ENCODE measurements at regions not wholly inside any gene's neighbourhood (a gene's known extent, or its start where the extent isn't known, plus 50 kb on each side); places are given as distances from the start of the nearest gene placed in this dataset.

- DNase-seq (ENCODE audit: low read depth): no peak
- no peak overlapping the region for H3K4me3 ChIP-seq (ENCODE audit: low read depth, low read length)
Measured at GRCh38 chr5:135210286-135211055, 176.4 kb upstream of the PITX1 start.

DNA sequence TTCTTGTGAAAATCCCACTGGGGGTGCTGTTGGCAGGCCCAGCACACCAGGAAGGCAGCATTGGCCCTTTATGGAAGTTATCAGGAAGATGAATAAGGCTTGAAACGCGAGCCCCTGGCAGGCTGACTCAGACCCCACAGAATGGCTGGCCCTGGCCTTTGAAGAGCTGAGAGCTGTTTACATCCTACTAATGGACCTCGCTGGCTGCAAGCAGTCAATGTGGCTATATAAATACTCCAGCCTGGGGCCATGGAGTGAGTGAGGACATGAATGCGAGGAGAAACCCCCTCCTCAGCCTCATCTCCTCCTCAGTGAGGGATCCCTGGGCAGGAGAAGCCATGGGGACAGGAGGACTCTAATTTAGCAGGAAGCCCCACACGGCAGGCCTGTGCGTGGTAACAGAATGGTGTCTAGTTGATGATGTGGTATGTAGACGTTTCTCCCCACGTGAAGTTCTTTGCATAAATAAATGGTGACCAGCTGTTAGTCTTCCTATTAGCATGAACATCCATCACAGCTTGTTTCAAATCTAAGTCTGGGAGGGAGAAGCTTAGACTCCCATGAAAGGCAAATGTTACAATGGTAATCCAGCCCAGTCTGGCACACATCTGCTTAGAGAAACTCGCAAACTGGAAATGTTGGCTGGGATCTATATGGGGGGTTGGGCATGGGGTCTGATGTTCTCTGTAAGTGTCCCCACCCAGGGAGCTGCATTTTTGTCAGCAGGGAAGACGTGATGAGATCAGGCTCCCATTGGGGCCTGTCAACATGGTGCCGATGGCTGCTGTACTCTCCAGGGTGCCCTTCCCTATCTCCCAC is 175.1 kb upstream of the PITX1 start:
- H3K4me3 ChIP-seq (ENCODE audit: low read depth, low read length): no peak overlapping the region
- peak; percentile 95 for DNase-seq (ENCODE audit: low read depth)

DNA sequence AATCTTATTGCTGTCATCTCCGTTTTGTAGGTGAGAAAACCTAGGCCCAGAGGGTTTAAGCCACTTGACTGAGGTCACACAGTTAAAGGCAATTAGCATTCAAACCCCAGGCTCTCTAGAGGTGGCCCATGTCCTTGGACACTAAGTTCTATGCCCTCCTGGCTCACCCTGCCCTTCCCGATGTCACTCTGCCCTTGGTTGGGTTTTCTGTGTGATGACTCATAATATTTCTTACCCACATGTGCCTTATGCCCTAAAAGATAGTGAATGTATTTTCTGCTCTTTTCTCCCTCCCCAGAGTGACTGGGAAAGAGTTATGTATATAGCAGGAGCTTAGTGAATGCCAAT is 174.5 kb upstream of the PITX1 start:
- H3K4me3 ChIP-seq (ENCODE audit: low read depth, low read length): no peak overlapping the region
- DNase-seq (ENCODE audit: low read depth): no peak

DNA sequence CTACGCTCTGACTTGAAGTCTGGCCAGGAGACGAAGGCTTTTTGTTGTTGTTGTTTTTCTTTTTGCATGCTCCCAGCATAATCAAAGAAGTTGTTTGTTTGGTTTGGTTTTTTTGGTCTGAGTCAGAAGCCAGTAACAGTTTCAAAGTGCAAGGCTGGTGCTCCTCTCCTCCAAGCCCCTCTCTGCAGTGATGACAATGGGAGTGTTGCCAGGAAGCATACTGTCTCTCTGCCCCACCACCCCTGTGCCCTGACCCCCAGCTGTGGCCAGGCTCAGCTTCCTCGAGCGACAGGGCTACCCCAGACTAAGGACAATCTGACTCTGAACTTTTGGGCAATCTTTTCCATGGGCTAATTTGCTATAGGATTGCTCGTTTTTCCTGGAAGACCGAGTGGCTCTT is 173.8 kb upstream of the PITX1 start:
- no peak for DNase-seq (ENCODE audit: low read depth)
- H3K4me3 ChIP-seq (ENCODE audit: low read depth, low read length): no peak overlapping the region

GRCh38 chr5:135206862-135207261 is 172.8 kb upstream of the PITX1 start:
- no peak overlapping the region for H3K4me3 ChIP-seq (ENCODE audit: low read depth, low read length)
- DNase-seq (ENCODE audit: low read depth): no peak

- DNase-seq (ENCODE audit: low read depth): no peak
- no peak overlapping the region for H3K4me3 ChIP-seq (ENCODE audit: low read depth, low read length)
Measured at GRCh38 chr5:135205632-135206349, 171.8 kb upstream of the PITX1 start.

GRCh38 chr5:135204151-135204600 is 170.1 kb upstream of the PITX1 start:
- no peak for DNase-seq (ENCODE audit: low read depth)
- H3K4me3 ChIP-seq (ENCODE audit: low read depth, low read length): no peak overlapping the region

- no peak overlapping the region for H3K4me3 ChIP-seq (ENCODE audit: low read depth, low read length)
- no peak for DNase-seq (ENCODE audit: low read depth)
Measured at GRCh38 chr5:135203593-135204036, 169.6 kb upstream of the PITX1 start.

DNA sequence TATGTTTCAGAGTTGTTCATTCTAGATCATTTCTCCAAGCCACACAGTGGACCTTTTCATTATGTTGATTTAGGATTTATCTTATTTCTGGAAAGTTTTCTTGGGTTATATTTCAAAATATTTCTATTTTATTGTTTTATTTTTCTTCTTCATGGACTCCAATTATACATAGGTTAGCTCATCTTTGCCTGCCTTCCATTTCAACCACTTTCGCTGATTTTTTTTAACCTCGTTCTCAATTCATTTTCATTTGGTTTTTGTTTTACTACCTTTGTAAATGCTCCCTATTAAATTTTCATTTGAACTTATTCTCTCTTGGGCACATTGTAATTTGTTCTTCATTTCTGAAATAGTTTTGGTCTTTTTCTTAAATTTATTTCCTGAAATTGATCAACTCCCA is 169.0 kb upstream of the PITX1 start:
- H3K4me3 ChIP-seq (ENCODE audit: low read depth, low read length): no peak overlapping the region
- no peak for DNase-seq (ENCODE audit: low read depth)

GRCh38 chr5:135199919-135200318 is 165.9 kb upstream of the PITX1 start:
- DNase-seq (ENCODE audit: low read depth): no peak
- H3K4me3 ChIP-seq (ENCODE audit: low read depth, low read length): no peak overlapping the region

GRCh38 chr5:135196483-135196882 is 162.5 kb upstream of the PITX1 start:
- H3K4me3 ChIP-seq (ENCODE audit: low read depth, low read length): no peak overlapping the region
- DNase-seq (ENCODE audit: low read depth): no peak

DNA sequence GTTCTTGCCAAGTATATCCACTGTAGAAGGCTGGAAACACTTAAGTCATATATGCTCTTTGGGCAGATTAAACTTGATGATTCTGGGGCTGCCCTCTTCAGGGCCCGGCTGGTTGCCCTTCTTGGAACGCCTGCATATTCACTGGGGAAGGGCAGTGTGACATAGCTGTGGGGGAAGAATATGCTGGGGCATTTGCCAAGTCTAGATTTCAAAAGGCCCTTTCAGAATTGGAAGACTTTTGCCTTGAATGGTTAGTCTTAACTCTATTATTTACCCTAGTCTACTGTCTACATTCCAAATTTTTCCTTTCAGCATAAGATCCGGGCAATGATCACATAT is 161.2 kb upstream of the PITX1 start:
- no peak for DNase-seq (ENCODE audit: low read depth)
- no peak overlapping the region for H3K4me3 ChIP-seq (ENCODE audit: low read depth, low read length)

DNA sequence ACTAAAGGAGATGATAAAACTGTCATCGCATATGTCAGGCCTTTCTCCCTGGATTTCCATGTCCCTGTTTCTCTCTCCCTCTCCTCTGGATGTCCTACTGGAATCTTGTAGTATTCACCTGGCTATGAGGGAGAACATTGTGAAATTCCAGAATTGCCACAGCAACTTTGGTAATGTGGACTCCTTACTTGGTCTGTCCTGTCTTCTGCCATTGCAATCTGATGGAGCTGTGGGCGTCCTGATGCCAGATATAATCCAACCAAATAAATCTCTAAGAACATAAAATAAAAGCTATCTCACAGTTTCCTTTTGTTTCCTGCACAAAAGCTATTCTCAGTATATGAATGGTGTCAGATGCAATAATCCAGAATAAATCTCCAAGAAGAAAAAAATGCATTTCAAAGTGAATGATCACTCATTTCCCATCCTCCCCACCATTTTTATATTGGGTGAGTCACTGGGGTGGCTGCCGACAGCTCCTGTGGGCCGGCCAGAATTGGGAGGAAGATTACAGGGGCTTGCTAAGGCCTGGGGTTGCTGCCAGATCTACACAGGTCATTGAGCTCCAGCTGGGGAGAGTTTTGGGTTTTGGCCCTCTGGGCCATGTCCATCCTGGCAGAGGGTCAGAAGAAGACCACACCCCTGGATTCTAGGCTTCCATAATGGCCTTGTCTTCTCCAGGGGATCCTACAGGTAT is 160.7 kb upstream of the PITX1 start:
- H3K4me3 ChIP-seq (ENCODE audit: low read depth, low read length): no peak overlapping the region
- DNase-seq (ENCODE audit: low read depth): no peak

- no peak overlapping the region for H3K4me3 ChIP-seq (ENCODE audit: low read depth, low read length)
- DNase-seq (ENCODE audit: low read depth): no peak
Measured at GRCh38 chr5:135194126-135194488, 160.1 kb upstream of the PITX1 start.

DNA sequence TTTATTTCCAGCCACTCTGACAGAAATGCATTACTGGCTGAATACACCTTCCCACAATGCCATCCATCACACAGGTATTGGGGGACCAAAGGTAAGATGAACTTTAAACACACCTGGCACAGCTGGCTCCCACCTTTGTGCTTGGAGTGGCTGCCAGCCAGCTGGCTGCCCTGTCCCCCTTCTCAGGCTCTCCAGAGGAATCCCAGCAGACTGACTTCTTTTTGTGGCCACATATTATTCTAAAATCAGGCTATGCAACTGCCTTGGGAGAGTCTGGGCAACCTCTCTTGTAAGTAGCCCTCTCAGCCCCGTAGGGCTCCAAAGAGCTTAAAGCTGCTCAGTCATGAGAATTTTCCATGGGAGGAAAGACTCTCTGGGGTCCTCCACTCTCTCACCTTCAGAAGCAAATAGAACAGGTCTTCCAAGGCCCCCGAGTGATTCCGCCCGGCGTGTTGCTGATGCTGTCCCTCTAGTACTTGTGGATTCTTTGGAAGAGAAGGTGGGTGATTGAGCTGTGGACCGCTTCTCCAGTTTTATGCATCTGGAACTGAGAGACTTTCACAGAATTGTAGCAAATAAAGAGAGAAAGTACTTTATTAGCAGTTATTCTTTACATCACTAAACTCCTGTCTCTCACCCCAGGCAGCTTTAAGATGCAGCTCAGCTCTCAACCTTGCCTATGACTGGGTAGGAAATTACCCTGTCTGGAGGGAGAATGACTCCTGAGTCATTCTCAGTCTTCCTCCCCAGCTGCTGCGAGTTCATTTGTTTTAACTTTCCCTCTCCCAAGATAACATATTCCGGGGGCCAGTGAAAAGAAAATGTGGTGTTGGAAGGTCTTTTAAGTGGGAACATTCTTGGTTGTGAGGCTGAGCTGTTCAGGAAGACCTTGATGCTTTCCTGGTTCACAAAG is 159.4 kb upstream of the PITX1 start:
- DNase-seq (ENCODE audit: low read depth): no peak
- H3K4me3 ChIP-seq (ENCODE audit: low read depth, low read length): no peak overlapping the region

DNA sequence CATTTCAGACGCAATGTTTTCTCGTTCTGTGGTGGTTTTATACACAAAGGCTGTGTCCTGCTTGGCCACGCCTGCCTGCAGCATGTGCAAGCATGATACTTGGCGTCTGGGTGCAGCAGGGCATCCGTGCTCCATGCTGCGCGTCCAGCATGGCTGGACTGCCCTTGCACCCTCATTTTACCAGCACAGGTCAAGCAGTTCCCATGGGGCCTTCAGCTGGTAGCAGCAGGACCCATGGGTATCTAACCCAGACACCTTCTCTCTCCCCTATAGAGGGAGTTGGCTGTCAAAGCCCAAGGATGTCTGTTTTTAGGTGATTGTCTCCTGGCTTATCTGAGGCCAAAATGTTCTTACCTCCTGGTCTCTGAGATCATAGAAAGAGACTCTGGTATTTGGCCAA is 158.3 kb upstream of the PITX1 start:
- no peak for DNase-seq (ENCODE audit: low read depth)

GRCh38 chr5:135191084-135191826 is 157.2 kb upstream of the PITX1 start:
- peak overlapping the region; percentile 45 for H3K4me3 ChIP-seq (ENCODE audit: low read depth, low read length)
- DNase-seq (ENCODE audit: low read depth): no peak

More for the DNA sequence above, 158.3 kb upstream of the PITX1 start:
- no peak overlapping the region for H3K4me3 ChIP-seq (ENCODE audit: low read depth, low read length)

GRCh38 chr5:135190416-135191083 is 156.5 kb upstream of the PITX1 start:
- peak overlapping the region; percentile 45 for H3K4me3 ChIP-seq (ENCODE audit: low read depth, low read length)
- no peak for DNase-seq (ENCODE audit: low read depth)

All from skeletal muscle cell (primary cell).